ENCODE measurements at regions not wholly inside any gene's neighbourhood (a gene's known extent, or its start where the extent isn't known, plus 50 kb on each side); places are given as distances from the start of the nearest gene placed in this dataset.

DNA sequence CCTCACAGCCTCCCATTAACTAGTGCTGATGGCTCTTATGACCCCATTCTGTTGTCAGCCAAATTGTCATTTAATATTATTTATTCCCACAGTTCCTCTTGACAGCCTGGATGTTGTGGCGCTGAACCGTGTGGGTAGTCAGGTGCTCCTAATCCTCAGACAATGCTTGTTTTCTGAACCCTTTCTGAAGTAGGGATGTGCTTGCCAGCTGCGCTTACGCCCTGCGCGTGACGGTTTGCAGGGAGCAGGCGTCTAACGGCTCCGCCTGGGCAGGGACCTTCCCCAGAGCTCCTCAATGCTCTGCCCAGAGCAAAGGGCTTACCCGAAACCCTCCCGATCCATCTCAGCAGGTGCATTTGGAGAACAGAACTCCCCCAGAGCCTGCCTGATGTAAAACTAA is 358.2 kb upstream of the MYT1L start:
- TF ChIP-seq Cebpa-rat (IDR thresholded peaks at IDR 0.05): no peak
- H3K9ac ChIP-seq: no peak overlapping the region
- no peaks in the 10 kb centered on the region for H3K27me3 ChIP-seq
- no peak overlapping the region for H3K4me3 ChIP-seq
- H3K36me3 ChIP-seq: no peaks in the 10 kb centered on the region
- peaks cover 34% of the 10 kb centered on the region for H3K4me1 ChIP-seq
- H3K9me3 ChIP-seq: no peaks in the 10 kb centered on the region
- H3K27ac ChIP-seq: no peak overlapping the region
- H4K20me1 ChIP-seq: no peaks in the 10 kb centered on the region
- H3K4me2 ChIP-seq: peak overlapping the region; percentile 19; the same call in 1 of the 2 replicates

GRCh38 chr2:2688254-2688653 is 357.2 kb upstream of the MYT1L start:
- no peak for TF ChIP-seq Cebpa-rat (IDR thresholded peaks at IDR 0.05)

GRCh38 chr2:2687745-2688144 is 356.7 kb upstream of the MYT1L start:
- Histone ChIP-seq H4K20me1 (no peaks in the 10 kb centered on the region), H3K4me2 (0 out of 2 replicates have a peak overlapping the region, but pooled peaks have one; percentile 33), H3K27me3 (peaks cover 6% of the 10 kb centered on the region; the same call in 1 of the 2 replicates), H3K9ac (no peak overlapping the region), H3K36me3 (no peaks in the 10 kb centered on the region), H3K4me1 (peaks cover 34% of the 10 kb centered on the region), H3K4me3 (no peak overlapping the region), H3K27ac (no peak overlapping the region), H3K9me3 (no peaks in the 10 kb centered on the region)
- TF ChIP-seq Cebpa-rat (IDR thresholded peaks at IDR 0.05): no peak

More at GRCh38 chr2:2688254-2688653, 357.2 kb upstream of the MYT1L start:
- peak overlapping the region; percentile 33 for H3K4me2 ChIP-seq
- no peak overlapping the region for H3K27ac ChIP-seq
- H3K4me3 ChIP-seq: no peak overlapping the region
- H3K36me3 ChIP-seq: no peaks in the 10 kb centered on the region
- no peak overlapping the region for H3K9ac ChIP-seq
- peaks cover 34% of the 10 kb centered on the region for H3K4me1 ChIP-seq
- H3K27me3 ChIP-seq: peaks cover 6% of the 10 kb centered on the region; the same call in 1 of the 2 replicates
- no peaks in the 10 kb centered on the region for H3K9me3 ChIP-seq
- H4K20me1 ChIP-seq: no peaks in the 10 kb centered on the region

- no peak overlapping the region for H3K9ac ChIP-seq
- H3K9me3 ChIP-seq: no peaks in the 10 kb centered on the region
- H3K36me3 ChIP-seq: no peaks in the 10 kb centered on the region
- H4K20me1 ChIP-seq: no peaks in the 10 kb centered on the region
- no peak overlapping the region for H3K4me3 ChIP-seq
- H3K27me3 ChIP-seq: peaks cover 6% of the 10 kb centered on the region; the same call in 1 of the 2 replicates
- H3K4me2 ChIP-seq: peak overlapping the region; percentile 77
- H3K4me1 ChIP-seq: peaks cover 34% of the 10 kb centered on the region
- no peak overlapping the region for H3K27ac ChIP-seq
- TF ChIP-seq Cebpa-rat (IDR thresholded peaks at IDR 0.05): no peak
Observed at GRCh38 chr2:2686222-2686621, 355.1 kb upstream of the MYT1L start.

DNA sequence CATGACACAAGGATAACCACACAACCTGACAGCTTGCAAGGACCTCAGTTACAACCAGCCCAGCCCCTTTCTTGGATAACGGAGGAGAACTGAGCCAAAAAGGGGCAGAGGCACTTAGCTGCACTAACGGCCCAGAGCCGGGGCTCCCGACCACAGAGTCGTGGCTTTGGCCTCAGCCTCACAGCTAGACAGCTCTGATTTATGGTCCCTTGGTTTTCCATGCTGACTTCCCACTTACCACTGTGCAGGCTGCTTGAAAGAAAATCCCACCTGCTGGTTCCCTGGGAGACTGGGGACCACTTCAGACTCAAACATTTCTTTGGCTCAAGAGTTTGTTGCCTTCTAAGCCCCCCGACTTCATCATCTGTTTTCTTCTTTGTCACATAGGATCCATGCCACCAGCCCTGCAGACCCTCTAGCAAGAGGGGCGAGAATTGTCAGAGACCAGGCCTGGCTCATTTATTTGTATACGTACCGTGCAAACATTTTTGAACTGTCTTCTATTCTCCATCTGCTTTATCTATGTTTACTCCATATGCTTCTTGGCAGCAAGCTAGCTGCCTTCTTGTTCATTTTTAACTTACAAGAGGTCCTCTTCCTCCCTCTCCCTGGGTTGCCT is 352.6 kb upstream of the MYT1L start:
- peaks cover 23% of the 10 kb centered on the region for H3K4me1 ChIP-seq
- no peak overlapping the region for H3K27ac ChIP-seq
- no peaks in the 10 kb centered on the region for H3K36me3 ChIP-seq
- H3K9ac ChIP-seq: no peak overlapping the region
- no peak for TF ChIP-seq Cebpa-rat (IDR thresholded peaks at IDR 0.05)
- no peaks in the 10 kb centered on the region for H3K9me3 ChIP-seq
- H3K4me2 ChIP-seq: no peak overlapping the region
- H4K20me1 ChIP-seq: no peaks in the 10 kb centered on the region
- H3K27me3 ChIP-seq: peaks cover 6% of the 10 kb centered on the region; the same call in 1 of the 2 replicates
- H3K4me3 ChIP-seq: no peak overlapping the region

- H3K27me3 ChIP-seq: peaks cover 6% of the 10 kb centered on the region; the same call in 1 of the 2 replicates
- no peak overlapping the region for H3K9ac ChIP-seq
- H3K4me2 ChIP-seq: no peak overlapping the region
- no peaks in the 10 kb centered on the region for H4K20me1 ChIP-seq
- no peak overlapping the region for H3K27ac ChIP-seq
- H3K4me1 ChIP-seq: peaks cover 17% of the 10 kb centered on the region
- no peaks in the 10 kb centered on the region for H3K9me3 ChIP-seq
- TF ChIP-seq Cebpa-rat (IDR thresholded peaks at IDR 0.05): no peak
- H3K4me3 ChIP-seq: no peak overlapping the region
- H3K36me3 ChIP-seq: no peaks in the 10 kb centered on the region
Observed at GRCh38 chr2:2682700-2683342, 351.7 kb upstream of the MYT1L start.

DNA sequence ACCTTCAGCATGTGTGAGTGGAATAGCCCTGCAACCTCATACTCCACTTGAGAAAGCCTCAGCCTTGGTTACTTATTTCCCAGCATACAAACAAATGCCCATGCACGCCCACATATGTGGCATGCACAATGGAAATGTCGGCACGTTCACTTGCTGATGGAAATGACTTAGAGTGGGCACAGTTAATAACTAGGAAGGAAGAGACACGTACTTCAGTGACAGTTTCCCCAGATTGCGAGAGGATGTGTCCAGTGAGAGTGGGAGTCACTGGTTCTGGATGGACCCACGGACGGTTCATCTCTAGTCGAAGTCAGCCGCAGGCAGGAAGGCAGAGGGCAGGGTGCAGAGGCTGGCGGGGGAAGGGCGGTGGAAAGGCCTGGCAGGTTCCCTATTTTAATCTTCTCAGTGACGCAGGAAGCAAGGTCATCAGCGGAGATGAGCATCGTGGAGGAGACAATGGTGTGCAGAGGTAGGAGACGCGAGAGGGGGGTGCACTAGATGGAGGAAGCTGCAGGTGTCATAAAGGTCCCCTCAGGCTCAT is 350.7 kb upstream of the MYT1L start:
- H4K20me1 ChIP-seq: no peaks in the 10 kb centered on the region
- H3K4me3 ChIP-seq: no peak overlapping the region
- peaks cover 13% of the 10 kb centered on the region for H3K4me1 ChIP-seq
- H3K9ac ChIP-seq: no peak overlapping the region
- no peaks in the 10 kb centered on the region for H3K36me3 ChIP-seq
- no peak overlapping the region for H3K4me2 ChIP-seq
- TF ChIP-seq Cebpa-rat (IDR thresholded peaks at IDR 0.05): no peak
- peaks cover 6% of the 10 kb centered on the region; the same call in 1 of the 2 replicates for H3K27me3 ChIP-seq
- no peak overlapping the region for H3K27ac ChIP-seq
- no peaks in the 10 kb centered on the region for H3K9me3 ChIP-seq

DNA sequence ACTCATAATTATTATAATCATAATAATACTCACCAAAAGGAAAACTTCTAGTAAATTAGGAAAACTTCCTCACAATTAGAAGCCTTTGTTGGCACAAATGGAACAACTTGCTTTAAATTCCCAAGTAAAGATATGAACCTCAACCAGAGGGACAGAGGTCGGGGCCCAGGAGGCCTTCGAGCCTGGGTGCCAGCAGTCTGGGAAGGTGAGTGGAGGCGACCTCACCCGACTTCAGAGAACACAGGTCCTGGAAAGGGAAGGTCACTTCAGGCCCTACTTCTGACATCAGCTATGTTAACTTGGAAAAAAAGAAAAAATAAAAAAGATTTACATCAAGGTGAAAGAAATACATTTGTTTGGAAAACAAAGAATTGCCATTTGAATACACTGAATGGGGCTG is 350.0 kb upstream of the MYT1L start:
- H3K27ac ChIP-seq: no peak overlapping the region
- H3K9ac ChIP-seq: no peak overlapping the region
- H4K20me1 ChIP-seq: no peaks in the 10 kb centered on the region
- no peaks in the 10 kb centered on the region for H3K36me3 ChIP-seq
- H3K9me3 ChIP-seq: no peaks in the 10 kb centered on the region
- no peak for TF ChIP-seq Cebpa-rat (IDR thresholded peaks at IDR 0.05)
- peaks cover 6% of the 10 kb centered on the region; the same call in 1 of the 2 replicates for H3K27me3 ChIP-seq
- peaks cover 6% of the 10 kb centered on the region for H3K4me1 ChIP-seq
- H3K4me2 ChIP-seq: no peak overlapping the region
- H3K4me3 ChIP-seq: no peak overlapping the region

DNA sequence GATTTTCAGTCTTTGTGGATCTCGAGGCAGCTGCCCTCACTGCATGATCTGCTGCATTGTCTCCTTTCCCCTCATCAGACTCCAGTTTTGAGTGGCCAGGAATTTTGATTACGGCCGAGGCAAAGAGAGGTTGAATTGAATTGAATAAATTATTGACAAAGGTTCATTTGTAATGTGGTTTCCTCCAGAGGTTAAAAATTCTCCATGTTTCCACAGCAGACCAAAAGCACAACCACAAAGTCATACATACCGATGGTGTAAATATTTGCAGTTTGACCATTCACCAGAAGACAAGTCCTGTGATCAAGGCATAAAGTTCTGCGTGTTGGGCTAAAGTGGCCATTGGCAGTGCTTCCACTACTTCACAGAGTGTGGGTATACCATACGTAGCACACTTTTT is 343.8 kb upstream of the MYT1L start:
- Histone ChIP-seq H3K36me3 (no peaks in the 10 kb centered on the region), H3K4me3 (no peak overlapping the region), H3K4me2 (no peak overlapping the region), H4K20me1 (no peaks in the 10 kb centered on the region), H3K27me3 (no peaks in the 10 kb centered on the region), H3K4me1 (no peaks in the 10 kb centered on the region), H3K9ac (no peak overlapping the region), H3K9me3 (no peaks in the 10 kb centered on the region), H3K27ac (no peak overlapping the region)
- TF ChIP-seq Cebpa-rat (IDR thresholded peaks at IDR 0.05): no peak

- H3K36me3 ChIP-seq: no peaks in the 10 kb centered on the region
- no peaks in the 10 kb centered on the region for H3K4me1 ChIP-seq
- no peaks in the 10 kb centered on the region for H4K20me1 ChIP-seq
- TF ChIP-seq Cebpa-rat (IDR thresholded peaks at IDR 0.05): no peak
- H3K27ac ChIP-seq: no peak overlapping the region
- no peak overlapping the region for H3K9ac ChIP-seq
- no peak overlapping the region for H3K4me3 ChIP-seq
- no peaks in the 10 kb centered on the region for H3K27me3 ChIP-seq
- H3K4me2 ChIP-seq: no peak overlapping the region
- H3K9me3 ChIP-seq: no peaks in the 10 kb centered on the region
Observed at GRCh38 chr2:2673406-2673805, 342.3 kb upstream of the MYT1L start.
